ENCODE measurements at regions not wholly inside any gene's neighbourhood (a gene's known extent, or its start where the extent isn't known, plus 50 kb on each side); places are given as distances from the start of the nearest gene placed in this dataset.
"Not testable (repeated sequence)": the region's sequence is repeated elsewhere in the genome, so short reads cannot be mapped to it uniquely, and the experiment has no call there.

DNA sequence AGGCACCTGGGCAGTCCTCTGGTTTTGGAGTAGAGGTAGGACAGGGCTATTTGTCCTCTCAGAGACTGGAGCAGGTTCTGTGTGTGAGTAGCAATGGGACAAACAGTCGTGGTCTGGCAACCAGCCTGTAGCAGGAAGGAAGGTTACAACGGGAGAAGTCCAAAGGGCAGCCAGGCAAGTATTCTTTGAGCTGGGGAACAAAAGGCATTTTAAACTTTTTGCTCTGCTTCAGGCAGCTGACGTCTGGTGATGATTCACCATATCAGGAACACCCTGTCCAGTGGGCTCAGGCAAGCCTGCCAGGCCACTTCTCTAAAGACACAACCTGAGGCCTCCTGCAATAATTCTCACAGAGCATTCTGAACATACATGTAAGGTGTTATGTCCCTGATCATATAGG, 215.8 kb downstream of the FAM72C start:
- DNase-seq: not testable (repeated sequence)

DNA sequence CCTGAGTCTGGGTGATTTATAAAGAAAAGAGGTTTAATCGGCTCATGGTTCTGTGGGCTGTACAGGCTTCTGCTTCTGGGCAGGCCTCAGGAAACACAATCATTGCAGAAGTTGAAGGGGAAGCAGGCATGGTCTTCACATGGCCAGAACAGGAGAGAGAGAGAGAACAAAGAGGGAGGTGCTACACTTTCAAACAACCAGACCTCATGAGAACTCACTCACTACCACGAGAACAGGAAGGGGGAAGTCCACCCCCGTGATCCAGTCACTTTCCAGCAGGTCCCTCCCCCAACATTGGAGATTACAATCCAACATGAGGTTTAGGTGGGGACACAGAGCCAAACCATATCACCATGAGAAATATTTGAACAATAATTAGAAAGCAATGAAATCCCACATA, 222.9 kb downstream of the FAM72C start:
- DNase-seq: no peak

GRCh38 chr1:143736562-143736961, 235.2 kb downstream of the FAM72C start:
- no peak for DNase-seq

DNA sequence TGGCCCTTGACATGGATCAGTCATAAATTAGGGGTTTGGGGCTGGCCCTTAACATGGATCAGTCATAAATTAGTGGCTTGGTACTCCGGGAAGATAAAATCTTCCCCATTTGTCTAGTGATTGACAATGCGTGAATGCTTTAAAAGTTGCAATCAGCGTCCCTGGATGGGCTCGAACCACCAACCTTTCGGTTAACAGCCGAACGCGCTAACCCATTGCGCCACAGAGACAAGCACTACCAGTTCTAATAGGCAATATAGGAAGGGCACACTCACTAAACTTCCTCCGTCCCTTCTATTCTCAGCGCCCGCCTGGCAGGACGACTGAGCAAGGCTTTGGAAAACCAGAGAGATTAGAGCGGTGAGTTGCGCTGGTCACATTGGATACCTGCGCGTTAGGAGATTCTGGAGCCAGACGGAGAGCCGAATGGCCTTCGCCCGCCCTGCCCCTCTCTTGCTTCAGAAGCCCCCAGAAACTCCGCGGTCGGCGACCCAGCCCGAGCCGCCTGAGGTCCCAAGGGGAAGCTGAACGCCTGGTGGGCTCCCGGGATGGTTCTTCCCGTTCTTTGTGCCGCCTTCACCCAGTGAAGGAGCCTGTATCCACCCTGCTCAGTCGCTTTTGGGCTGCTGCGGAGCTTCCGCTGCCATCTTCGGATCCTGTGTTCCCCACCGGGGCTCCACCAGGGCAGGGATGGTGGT, 235.9 kb downstream of the FAM72C start:
- DNase-seq: peak in 1 of 2 donors; percentile 41

DNA sequence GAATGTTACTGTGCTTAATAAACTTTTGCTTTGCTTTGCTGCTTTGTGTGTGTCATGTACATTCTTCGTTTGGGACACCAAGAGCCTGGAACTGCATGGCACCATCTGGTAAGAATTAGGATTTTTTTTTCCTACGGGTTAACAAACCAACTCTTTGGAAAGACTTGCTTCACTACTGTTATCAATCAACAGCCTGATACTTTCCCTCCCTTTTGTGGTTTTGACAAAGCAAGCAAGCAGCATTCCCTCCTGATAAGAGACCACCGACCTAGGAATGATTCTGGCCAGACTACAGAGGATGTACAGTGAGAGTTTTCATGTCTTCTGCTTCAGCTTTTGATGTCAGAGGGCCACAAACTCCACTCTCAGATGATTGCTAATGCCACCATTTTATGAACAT, 237.5 kb downstream of the FAM72C start:
- not testable (repeated sequence) for DNase-seq

- not testable (repeated sequence) for DNase-seq
These were observed 240.9 kb downstream of the FAM72C start for GRCh38 chr1:143730890-143731289.

- DNase-seq: peak in 1 of 2 donors; percentile 35
These were observed 242.2 kb downstream of the FAM72C start for GRCh38 chr1:143729449-143730111.

DNA sequence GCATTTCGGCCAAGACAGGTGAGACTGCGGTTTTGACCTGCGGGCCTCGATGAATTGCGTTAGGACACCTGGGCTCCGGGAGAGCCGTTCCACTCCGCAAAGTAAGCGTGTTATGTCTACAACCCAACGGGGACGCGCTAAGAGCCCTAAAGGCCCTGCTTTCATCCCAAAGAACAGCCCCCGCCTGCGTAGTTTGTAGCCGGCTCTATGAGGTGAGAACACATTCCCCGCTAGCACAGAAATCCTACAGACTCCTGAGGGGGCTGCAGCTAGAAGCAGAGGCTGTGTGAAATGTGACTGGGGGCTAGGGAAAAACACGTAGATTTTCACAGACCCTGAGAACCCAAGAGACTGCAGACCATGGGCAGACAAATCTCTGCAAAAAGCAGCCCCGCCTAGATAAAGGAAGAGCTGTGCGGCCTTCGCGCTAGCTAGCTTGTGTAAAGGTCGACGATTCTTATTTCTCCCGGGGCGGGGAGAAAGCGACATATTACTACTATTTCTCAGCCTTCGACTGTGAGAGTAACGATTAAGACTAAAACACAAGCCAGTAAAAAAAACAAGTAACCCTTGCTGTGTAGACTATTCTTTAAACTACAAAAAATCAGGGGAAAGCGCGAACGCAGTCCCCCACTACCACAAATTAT, 242.9 kb downstream of the FAM72C start:
- DNase-seq: peak in 1 of 2 donors; percentile 17

DNA sequence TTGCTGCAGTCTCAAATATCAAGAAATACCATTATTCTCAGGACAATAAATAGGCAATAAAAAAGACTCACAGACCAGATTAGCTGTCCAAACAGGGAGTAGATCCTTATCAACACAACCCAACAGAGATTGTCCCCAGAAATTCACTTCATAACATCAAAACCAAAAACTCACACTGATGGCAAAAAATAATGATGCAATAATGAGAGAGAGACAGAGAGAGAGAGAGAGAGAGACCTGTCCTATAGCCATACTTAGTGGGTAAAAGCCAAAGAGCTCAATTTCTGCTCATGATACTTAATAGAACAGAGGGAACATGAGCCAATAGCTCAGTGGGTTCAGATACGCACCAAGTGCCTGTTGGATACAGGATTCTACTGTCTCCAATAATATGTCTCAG, 244.5 kb downstream of the FAM72C start:
- no peak for DNase-seq

DNA sequence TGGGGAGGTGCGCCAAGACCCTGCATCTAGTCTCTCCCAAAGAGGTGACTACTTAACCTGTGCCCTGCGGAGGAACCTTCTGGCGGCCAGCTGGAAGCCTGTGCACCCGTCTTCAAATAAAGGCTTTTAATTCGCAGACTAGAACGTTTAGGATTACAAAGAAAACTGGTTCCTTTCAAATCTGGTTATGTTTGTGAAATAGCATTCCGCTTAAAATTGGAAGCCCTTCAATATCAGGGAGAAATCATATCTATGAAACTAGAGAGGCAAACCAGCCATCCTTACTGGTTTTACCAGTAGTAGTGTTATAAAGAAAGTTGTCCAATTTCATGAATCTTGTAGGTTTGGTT, 250.8 kb downstream of the FAM72C start:
- no peak for DNase-seq

- peak in 1 of 2 donors; percentile 36 for DNase-seq
These were observed 251.4 kb downstream of the FAM72C start for GRCh38 chr1:143720087-143721023.

- no peak for DNase-seq
These were observed 253.3 kb downstream of the FAM72C start for GRCh38 chr1:143718524-143718923.

- DNase-seq: no peak
These were observed 253.8 kb downstream of the FAM72C start for GRCh38 chr1:143718021-143718420.

DNA sequence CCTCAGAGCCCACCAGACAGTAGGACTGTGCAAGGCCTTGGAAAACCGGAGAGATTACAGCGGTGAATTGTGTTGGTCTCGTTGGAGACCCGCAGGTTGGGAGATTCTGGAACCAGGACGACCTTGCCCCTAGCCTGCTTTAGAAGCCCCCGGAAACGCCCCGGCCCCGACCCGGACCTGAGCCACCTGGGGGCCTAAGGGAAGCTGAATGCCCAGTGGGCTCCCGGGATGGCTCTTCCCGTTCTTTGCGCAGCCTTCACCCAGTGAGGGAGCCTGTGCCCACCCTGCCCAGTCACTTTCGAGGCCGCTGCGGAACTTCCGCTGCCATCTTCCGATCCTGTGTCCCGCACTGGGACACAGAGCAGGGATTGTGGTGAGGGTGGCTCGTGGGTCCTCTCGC, 254.4 kb downstream of the FAM72C start:
- no peak for DNase-seq

DNA sequence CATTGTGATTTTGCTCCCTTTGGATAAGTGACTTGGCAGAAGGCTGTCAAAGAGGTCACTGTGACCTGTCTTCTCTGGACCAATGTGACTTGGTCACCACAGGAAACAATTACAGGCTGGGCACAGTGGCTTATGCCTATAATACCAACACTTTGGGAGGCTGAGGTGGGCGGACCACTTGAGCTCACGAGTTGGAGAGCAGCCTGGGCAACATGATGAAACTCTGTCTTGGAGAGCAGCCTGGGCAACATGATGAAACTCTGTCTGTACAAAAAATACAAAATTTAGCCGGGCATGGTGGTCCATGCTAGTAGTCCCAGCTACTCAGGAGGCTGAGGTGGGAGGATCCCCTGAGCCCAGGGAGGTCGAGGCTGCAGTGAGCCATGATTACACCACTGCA, 256.9 kb downstream of the FAM72C start:
- DNase-seq: not testable (repeated sequence)

DNA sequence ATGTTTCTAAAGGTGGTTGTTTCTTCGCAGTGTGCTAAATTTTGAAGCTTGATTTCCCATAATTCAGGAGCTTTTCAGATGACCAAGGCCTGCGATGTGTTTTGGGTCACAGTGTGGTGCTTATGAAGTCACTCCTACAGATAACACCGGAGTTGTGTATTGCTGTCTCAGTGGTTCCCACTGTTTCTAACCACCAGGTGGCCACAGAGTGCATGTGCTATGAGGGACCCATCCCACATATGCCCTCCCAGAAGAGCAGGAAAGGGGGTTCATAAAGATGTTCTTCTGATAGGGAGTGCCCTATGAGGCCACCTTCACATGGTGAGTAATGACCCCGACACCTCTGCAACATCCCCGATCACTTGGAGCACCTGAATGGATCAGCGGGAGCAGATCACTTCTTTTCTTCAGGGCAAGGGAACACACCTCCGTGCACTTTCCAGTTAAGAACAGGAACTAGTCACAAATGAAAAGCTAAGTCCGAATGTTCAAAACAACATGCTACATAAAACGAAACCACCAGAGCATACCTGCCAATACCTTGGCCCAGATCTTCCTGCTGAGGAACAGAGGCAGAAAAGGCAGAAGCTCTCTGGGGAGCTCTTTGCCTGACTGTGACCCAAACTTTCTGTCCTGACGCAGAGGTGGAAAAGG, 262.1 kb downstream of the FAM72C start:
- DNase-seq: not testable (repeated sequence)

DNA sequence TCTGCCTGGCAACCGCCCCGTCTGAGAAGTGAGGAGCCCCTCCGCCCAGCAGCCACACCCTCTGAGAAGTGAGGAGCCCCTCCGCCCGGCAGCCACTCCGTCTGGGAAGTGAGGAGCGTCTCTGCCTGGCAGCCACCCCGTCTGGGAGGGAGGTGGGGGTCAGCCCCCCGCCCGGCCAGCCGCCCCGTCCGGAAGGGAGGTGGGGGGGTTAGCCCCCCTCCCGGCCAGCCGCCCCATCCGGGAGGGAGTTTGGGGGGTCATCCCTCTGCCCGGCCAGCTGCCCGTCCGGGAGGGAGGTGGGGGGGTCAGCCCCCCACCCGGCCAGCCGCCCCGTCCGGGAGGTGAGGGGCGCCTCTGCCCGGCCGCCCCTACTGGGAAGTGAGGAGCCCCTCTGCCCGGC, 269.0 kb downstream of the FAM72C start:
- not testable (repeated sequence) for DNase-seq

DNA sequence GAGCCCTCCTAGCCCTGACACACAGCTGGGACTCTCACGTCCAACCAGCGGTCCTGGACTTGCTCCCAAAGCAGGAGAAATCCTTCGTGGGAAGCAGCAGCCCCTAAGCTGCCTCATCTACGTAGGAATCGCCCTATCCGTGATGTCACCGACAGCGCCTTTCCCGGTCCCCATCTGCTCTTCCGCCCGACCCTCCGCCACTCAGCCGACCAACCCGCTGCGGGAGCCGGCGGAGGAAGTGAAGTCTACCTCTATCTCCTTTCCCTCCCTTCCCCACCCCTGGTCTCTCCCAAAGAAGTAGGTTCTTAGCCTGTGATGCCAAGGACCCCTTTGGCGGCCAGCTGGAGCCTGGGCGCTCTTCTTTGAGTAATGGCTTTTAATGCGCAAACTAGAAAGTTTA, 272.1 kb downstream of the FAM72C start:
- no peak for DNase-seq

DNA sequence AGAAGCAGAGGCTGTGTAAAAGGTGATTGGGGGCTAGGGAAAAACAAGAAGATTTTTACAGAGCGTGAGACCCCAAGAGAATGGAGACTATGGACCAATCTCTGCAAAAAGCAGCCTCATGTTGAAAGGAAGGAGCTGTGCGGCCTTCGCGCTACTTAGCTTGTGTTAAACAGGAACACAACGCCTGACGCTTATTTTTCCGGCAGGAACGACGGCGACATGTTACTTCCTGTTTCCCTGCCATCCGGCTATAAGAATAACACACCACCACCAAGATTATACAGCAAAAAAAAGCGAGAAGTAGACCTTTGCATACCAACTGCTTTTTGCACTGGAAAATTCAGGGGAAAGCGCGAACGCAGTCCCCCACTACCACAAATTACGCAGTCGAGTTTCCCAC, 272.7 kb downstream of the FAM72C start:
- no peak for DNase-seq

GRCh38 chr1:143698016-143698415, 273.8 kb downstream of the FAM72C start:
- peak in 1 of 2 donors; percentile 55 for DNase-seq

DNA sequence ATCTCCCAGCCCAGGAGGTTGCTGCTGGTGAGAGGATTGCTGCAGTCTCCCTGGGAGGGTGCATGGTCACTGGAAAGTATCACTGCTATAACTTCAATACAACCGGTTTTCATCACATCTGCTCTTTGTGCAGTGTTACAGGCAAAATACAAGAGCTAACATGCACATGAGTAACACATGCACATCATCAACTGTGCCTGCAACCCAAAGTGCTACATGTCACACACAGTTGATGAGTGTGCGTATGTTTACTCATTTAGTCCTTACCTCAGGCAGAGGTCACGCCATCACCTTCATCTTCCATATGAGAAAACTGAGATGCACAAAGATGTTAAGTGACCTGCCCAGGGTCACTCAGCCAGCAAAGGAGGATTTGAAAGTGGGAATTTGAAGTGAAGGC, 277.7 kb downstream of the FAM72C start:
- DNase-seq: no peak

DNA sequence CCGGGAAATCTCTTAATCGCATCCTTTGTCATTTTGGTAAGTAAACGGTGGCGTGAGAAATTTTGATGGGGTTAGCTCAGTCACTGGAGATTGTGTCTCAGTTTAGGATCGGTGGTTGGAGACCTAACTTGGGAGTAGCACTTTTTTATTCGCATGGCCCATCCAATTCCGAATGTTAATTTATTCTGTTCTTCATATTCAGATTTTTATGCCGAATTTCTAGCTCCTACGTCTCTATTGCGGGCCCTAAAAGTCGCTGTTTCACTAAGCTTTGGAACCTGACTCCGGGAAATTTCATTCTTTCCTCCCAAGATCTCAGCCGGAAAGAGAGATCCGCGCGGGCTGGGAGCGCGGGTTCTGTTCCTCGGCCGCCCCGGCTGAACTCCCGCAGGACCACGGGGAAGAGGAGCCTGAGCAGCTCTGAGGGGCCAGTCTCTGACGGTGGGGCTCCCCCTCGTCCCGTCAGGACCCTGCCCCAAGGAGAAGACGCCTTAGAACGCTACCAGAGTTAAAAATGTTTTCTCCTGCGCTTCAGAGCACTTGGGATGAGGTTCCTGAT, 279.7 kb downstream of the FAM72C start:
- no peak for DNase-seq

Measured in stimulated activated CD4-positive, alpha-beta T cell treated with anti-CD3 and anti-CD28 coated beads, Interleukin-2, amount 100 ng/mL, for 24 hours (primary cell).